ENCODE measurements at regions not wholly inside any gene's neighbourhood (a gene's known extent, or its start where the extent isn't known, plus 50 kb on each side); places are given as distances from the start of the nearest gene placed in this dataset.
"Not testable (repeated sequence)": the region's sequence is repeated elsewhere in the genome, so short reads cannot be mapped to it uniquely, and the experiment has no call there.

DNA sequence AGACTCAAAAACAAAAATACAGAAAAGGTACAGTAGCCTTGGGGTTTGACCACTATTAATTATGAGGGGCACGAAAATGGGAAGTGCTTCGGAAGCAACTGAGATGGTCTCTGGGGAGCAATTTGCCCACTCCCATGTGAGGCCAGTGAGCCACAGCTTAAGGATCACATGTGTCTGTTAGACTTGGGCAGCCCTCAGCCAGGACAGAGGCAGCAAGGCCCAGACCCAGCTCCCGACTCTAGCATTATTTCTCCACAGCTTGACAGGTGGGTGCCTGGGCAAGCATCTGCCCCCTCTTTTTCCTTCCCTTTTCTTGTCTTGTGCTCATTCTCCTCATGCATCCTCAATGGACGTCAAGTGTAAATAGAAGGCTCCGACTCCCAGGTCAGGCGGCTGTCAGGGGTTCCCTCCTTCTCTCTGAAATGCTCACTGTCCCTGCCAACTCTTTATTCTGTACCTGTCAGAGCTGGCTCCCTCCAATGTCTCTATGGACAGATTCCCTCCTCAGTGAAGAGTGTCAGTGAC is 137.0 kb upstream of the RCN1 start:
- Histone ChIP-seq H3K27ac (ENCODE audit: insufficient read depth, low read length) (no peak overlapping the region), H4K20me1 (ENCODE audit: control insufficient read depth, extremely low read depth, insufficient read depth, low read length) (no peaks in the 10 kb centered on the region), H3K9ac (ENCODE audit: insufficient read depth, low read length) (no peak overlapping the region), H2AFZ (ENCODE audit: low read length) (no peak overlapping the region), H3K27me3 (ENCODE audit: control insufficient read depth, insufficient read depth, low read length) (no peaks in the 10 kb centered on the region), H3K4me2 (ENCODE audit: extremely low read depth, insufficient read depth, low read length) (no peak overlapping the region), H3K4me1 (ENCODE audit: control insufficient read depth, extremely low read depth, insufficient read depth, low read length) (no peaks in the 10 kb centered on the region), H3K9me3 (ENCODE audit: control insufficient read depth, insufficient read depth, low read depth, low read length) (no peaks in the 10 kb centered on the region), H3K36me3 (ENCODE audit: control insufficient read depth, insufficient read depth, low read length) (no peaks in the 10 kb centered on the region), H3K4me3 (replicated peaks in 1 of 4; ENCODE audit: control extremely low read depth in 1 of 4, insufficient read depth in 1 of 4, low read depth in 3 of 4, low read length in 4 of 4) (no peak overlapping the region), H3K79me2 (ENCODE audit: control insufficient read depth, insufficient read depth, low read length) (no peaks in the 10 kb centered on the region)
- DNase-seq (ENCODE audit: low read depth in 2 of 2), result no peak
- TF ChIP-seq, protein P1, sequence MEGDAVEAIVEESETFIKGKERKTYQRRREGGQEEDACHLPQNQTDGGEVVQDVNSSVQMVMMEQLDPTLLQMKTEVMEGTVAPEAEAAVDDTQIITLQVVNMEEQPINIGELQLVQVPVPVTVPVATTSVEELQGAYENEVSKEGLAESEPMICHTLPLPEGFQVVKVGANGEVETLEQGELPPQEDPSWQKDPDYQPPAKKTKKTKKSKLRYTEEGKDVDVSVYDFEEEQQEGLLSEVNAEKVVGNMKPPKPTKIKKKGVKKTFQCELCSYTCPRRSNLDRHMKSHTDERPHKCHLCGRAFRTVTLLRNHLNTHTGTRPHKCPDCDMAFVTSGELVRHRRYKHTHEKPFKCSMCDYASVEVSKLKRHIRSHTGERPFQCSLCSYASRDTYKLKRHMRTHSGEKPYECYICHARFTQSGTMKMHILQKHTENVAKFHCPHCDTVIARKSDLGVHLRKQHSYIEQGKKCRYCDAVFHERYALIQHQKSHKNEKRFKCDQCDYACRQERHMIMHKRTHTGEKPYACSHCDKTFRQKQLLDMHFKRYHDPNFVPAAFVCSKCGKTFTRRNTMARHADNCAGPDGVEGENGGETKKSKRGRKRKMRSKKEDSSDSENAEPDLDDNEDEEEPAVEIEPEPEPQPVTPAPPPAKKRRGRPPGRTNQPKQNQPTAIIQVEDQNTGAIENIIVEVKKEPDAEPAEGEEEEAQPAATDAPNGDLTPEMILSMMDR (conservative IDR thresholded peaks at IDR 0.05 in 1 of 2, IDR thresholded peaks at IDR 0.05 in 1 of 2; ENCODE audit: low read depth in 1 of 2, low read length in 2 of 2), result no peak
- no peak for TF ChIP-seq EZH2 (IDR thresholded peaks at IDR 0.05; ENCODE audit: low read length, missing control alignments)

- not testable (repeated sequence) for H4K20me1 ChIP-seq (ENCODE audit: control insufficient read depth, extremely low read depth, insufficient read depth, low read length); H3K4me2 ChIP-seq (ENCODE audit: extremely low read depth, insufficient read depth, low read length); H3K4me1 ChIP-seq (ENCODE audit: control insufficient read depth, extremely low read depth, insufficient read depth, low read length); DNase-seq (ENCODE audit: low read depth in 2 of 2); H3K4me3 ChIP-seq (replicated peaks in 1 of 4; ENCODE audit: control extremely low read depth in 1 of 4, insufficient read depth in 1 of 4, low read depth in 3 of 4, low read length in 4 of 4); H3K27ac ChIP-seq (ENCODE audit: insufficient read depth, low read length); H2AFZ ChIP-seq (ENCODE audit: low read length); H3K9ac ChIP-seq (ENCODE audit: insufficient read depth, low read length); H3K9me3 ChIP-seq (ENCODE audit: control insufficient read depth, insufficient read depth, low read depth, low read length); H3K79me2 ChIP-seq (ENCODE audit: control insufficient read depth, insufficient read depth, low read length); H3K27me3 ChIP-seq (ENCODE audit: control insufficient read depth, insufficient read depth, low read length); H3K36me3 ChIP-seq (ENCODE audit: control insufficient read depth, insufficient read depth, low read length)
Measured at GRCh38 chr11:31949733-31950200, 138.6 kb upstream of the PAX6 start.

GRCh38 chr11:31947051-31947450 is 135.9 kb upstream of the PAX6 start:
- Histone ChIP-seq H3K27me3 (ENCODE audit: control insufficient read depth, insufficient read depth, low read length) (no peaks in the 10 kb centered on the region), H3K79me2 (ENCODE audit: control insufficient read depth, insufficient read depth, low read length) (no peaks in the 10 kb centered on the region), H3K4me1 (ENCODE audit: control insufficient read depth, extremely low read depth, insufficient read depth, low read length) (no peaks in the 10 kb centered on the region), H3K36me3 (ENCODE audit: control insufficient read depth, insufficient read depth, low read length) (no peaks in the 10 kb centered on the region), H3K4me2 (ENCODE audit: extremely low read depth, insufficient read depth, low read length) (no peak overlapping the region), H3K9me3 (ENCODE audit: control insufficient read depth, insufficient read depth, low read depth, low read length) (no peaks in the 10 kb centered on the region), H3K27ac (ENCODE audit: insufficient read depth, low read length) (no peak overlapping the region), H4K20me1 (ENCODE audit: control insufficient read depth, extremely low read depth, insufficient read depth, low read length) (no peaks in the 10 kb centered on the region), H2AFZ (ENCODE audit: low read length) (no peak overlapping the region), H3K9ac (ENCODE audit: insufficient read depth, low read length) (no peak overlapping the region), H3K4me3 (replicated peaks in 1 of 4; ENCODE audit: control extremely low read depth in 1 of 4, insufficient read depth in 1 of 4, low read depth in 3 of 4, low read length in 4 of 4) (no peak overlapping the region)
- DNase-seq (ENCODE audit: low read depth in 2 of 2), result no peak
- no peak for TF ChIP-seq EZH2 (IDR thresholded peaks at IDR 0.05; ENCODE audit: low read length, missing control alignments)
- TF ChIP-seq, protein P1 (conservative IDR thresholded peaks at IDR 0.05 in 1 of 2, IDR thresholded peaks at IDR 0.05 in 1 of 2; ENCODE audit: low read depth in 1 of 2, low read length in 2 of 2), result no peak
